Fibroblast of mammary gland (primary cell): ENCODE measurements at regions not wholly inside any gene's neighbourhood (a gene's known extent, or its start where the extent isn't known, plus 50 kb on each side); places are given as distances from the start of the nearest gene placed in this dataset.

Experiments used
- DNase-seq: peaks from one replicate; pipeline ENCODE4 v3.0.0-alpha.2; 2010; ENCODE audit warnings: low read depth
- H3K4me3 ChIP-seq: 2 replicates; pipeline ENCODE4 v1.5.1; 2011; ENCODE audit warnings: low read depth, mild to moderate bottlenecking, low read length, moderate library complexity; ENCODE audit not compliant: control insufficient read depth
- CTCF ChIP-seq: conservative IDR thresholded peaks from 2 replicates; pipeline ENCODE4 v1.5.1; 2011; ENCODE audit warnings: low read depth, low read length, inconsistent platforms; ENCODE audit not compliant: control insufficient read depth, insufficient read depth

GRCh38 chr3:116630494-116630893, 79.1 kb upstream of the TUSC7 start:
- no peak for TF ChIP-seq CTCF
- H3K4me3 ChIP-seq, result no peak overlapping the region
- no peak for DNase-seq

GRCh38 chr3:116639641-116640040, 69.9 kb upstream of the TUSC7 start:
- TF ChIP-seq CTCF, result no peak
- no peak overlapping the region for H3K4me3 ChIP-seq

GRCh38 chr3:116640109-116640508, 69.5 kb upstream of the TUSC7 start:
- TF ChIP-seq CTCF, result no peak
- no peak for DNase-seq
- no peak overlapping the region for H3K4me3 ChIP-seq

More at GRCh38 chr3:116639641-116640040, 69.9 kb upstream of the TUSC7 start:
- DNase-seq, result no peak

- DNase-seq, result no peak
- no peak overlapping the region for H3K4me3 ChIP-seq
- no peak for TF ChIP-seq CTCF
Measured at GRCh38 chr3:116643001-116643400, 66.6 kb upstream of the TUSC7 start.

- TF ChIP-seq CTCF, result no peak
- DNase-seq, result no peak
- no peak overlapping the region for H3K4me3 ChIP-seq
Measured at GRCh38 chr3:116647996-116648395, 61.6 kb upstream of the TUSC7 start.
